Osteoblast (primary cell): ENCODE measurements at regions not wholly inside any gene's neighbourhood (a gene's known extent, or its start where the extent isn't known, plus 50 kb on each side); places are given as distances from the start of the nearest gene placed in this dataset.

Experiments
- DNase-seq: peaks from one replicate; pipeline ENCODE4 v3.0.0; 2011; ENCODE audit warnings: low spot score, mixed read lengths; ENCODE audit not compliant: insufficient read length; ENCODE audit errors: missing footprints
- H2AFZ ChIP-seq: 2 replicates; pipeline ENCODE4 v1.6.0; 2011; ENCODE audit warnings: mild to moderate bottlenecking, low read length
- H3K27ac ChIP-seq: 2 replicates; pipeline ENCODE4 v1.5.1; 2011; ENCODE audit warnings: mild to moderate bottlenecking, low read depth, low read length, moderate library complexity
- H3K27me3 ChIP-seq: 2 replicates; pipeline ENCODE4 v1.6.0; 2012; ENCODE audit warnings: mild to moderate bottlenecking, control low read depth, inconsistent platforms, low read length, moderate library complexity; ENCODE audit not compliant: insufficient read depth
- H3K36me3 ChIP-seq: 2 replicates; pipeline ENCODE4 v1.5.1; 2011; ENCODE audit warnings: mild to moderate bottlenecking, low read length, control low read depth, moderate library complexity; ENCODE audit not compliant: insufficient read depth
- H3K4me1 ChIP-seq: 2 replicates; pipeline ENCODE4 v1.5.1; 2011; ENCODE audit warnings: mild to moderate bottlenecking, low read length, control low read depth, moderate library complexity; ENCODE audit not compliant: insufficient read depth
- H3K4me2 ChIP-seq: 2 replicates; pipeline ENCODE4 v1.6.0; 2011; ENCODE audit warnings: mild to moderate bottlenecking, low read length; ENCODE audit not compliant: insufficient read depth
- H3K4me3 ChIP-seq: fragments of 200-600 bp; sonication (generic); 3 replicates; pipeline ENCODE4 v1.5.1; 2012; ENCODE audit warnings: mild to moderate bottlenecking, low read length, inconsistent platforms; ENCODE audit not compliant: insufficient read depth
- H3K79me2 ChIP-seq: 2 replicates; pipeline ENCODE4 v1.6.0; 2012; ENCODE audit warnings: mild to moderate bottlenecking, low read length, control low read depth, inconsistent platforms; ENCODE audit not compliant: insufficient read depth
- H3K9me3 ChIP-seq: 2 replicates; pipeline ENCODE4 v1.5.1; 2011; ENCODE audit warnings: low read depth, low read length, control low read depth
- H4K20me1 ChIP-seq: 2 replicates; pipeline ENCODE4 v1.6.0; 2012; ENCODE audit warnings: mild to moderate bottlenecking, low read length, control low read depth; ENCODE audit not compliant: insufficient read depth
- CTCF ChIP-seq: IDR thresholded peaks from 2 replicates; pipeline ENCODE4 v1.5.1; 2011; ENCODE audit warnings: mild to moderate bottlenecking, low read depth, low read length, moderate library complexity; ENCODE audit errors: extremely low read depth

DNA sequence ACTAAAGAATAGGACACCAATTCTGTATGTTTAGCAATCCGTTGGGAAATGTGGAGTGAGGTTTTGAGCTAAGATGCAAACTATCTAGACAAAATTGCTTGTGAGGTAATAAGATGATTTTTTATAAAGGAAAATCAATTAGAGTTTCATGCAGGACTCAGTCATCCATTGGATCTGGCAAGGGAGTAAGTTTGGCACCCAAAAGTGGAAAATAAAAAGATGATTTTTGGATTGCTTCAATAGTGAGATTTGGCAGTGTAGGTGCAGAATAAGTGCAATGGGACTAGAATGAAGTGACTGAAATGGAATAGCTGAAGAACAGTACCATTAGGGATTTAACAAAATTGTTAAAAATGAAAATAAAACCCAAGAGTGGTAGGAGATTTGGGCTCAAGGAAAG, 290.5 kb upstream of the EPHA5 start:
- Histone ChIP-seq H2AFZ (no peak overlapping the region), H3K4me3 (no peak overlapping the region), H3K4me2 (no peak overlapping the region), H3K27ac (no peak overlapping the region), H3K79me2 (no peaks in the 10 kb centered on the region), H3K9me3 (no peaks in the 10 kb centered on the region), H3K27me3 (no peaks in the 10 kb centered on the region), H3K36me3 (no peaks in the 10 kb centered on the region), H4K20me1 (no peaks in the 10 kb centered on the region), H3K4me1 (no peaks in the 10 kb centered on the region)
- no peak for TF ChIP-seq CTCF
- DNase-seq: no peak

DNA sequence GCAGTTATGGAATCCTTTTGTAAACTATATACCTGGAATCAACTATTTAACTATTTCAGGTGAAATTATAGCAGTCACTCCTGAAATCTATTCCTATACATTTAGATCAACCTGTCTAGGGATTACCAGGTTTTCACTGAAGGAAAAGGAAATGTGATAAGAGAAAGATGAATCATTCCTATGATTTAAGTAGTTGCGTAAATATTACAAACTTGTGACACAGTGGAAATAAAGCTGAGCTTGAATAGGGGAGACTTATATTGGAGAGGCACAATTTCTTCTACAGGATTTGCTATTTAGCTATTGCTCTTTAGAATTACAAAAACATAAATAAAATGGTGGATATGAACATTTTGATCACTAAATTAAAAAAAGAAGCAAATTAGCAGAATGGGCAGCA, 284.1 kb upstream of the EPHA5 start:
- no peak overlapping the region for H3K4me3 ChIP-seq
- no peak for TF ChIP-seq CTCF
- no peaks in the 10 kb centered on the region for H3K79me2 ChIP-seq
- no peaks in the 10 kb centered on the region for H3K36me3 ChIP-seq
- no peaks in the 10 kb centered on the region for H3K9me3 ChIP-seq
- no peak overlapping the region for H2AFZ ChIP-seq
- no peak for DNase-seq
- H3K27me3 ChIP-seq: no peaks in the 10 kb centered on the region
- no peaks in the 10 kb centered on the region for H4K20me1 ChIP-seq
- H3K27ac ChIP-seq: no peak overlapping the region
- H3K4me1 ChIP-seq: no peaks in the 10 kb centered on the region
- no peak overlapping the region for H3K4me2 ChIP-seq

DNA sequence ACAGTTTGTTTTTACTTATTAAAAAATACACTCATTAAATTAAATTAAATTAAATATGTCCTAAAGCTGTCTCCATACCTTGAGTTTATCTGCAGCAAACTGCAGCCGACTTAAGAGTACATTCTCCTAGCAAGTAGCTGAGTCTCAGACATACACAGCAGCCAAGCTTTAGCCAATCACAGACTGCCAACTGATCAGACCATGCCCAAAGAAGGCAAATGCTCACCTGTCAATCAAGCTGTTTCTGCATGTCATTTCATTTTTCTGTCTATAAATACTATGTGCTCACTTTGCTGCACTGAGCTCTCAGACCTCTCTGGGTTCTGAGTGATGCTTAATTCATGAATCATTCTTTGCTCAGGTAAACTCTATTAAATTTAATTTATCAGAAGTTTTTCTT, 280.9 kb upstream of the EPHA5 start:
- Histone ChIP-seq H3K36me3 (no peaks in the 10 kb centered on the region), H3K27ac (no peak overlapping the region), H3K27me3 (no peaks in the 10 kb centered on the region), H2AFZ (no peak overlapping the region), H3K4me2 (no peak overlapping the region), H4K20me1 (no peaks in the 10 kb centered on the region), H3K4me1 (no peaks in the 10 kb centered on the region), H3K9me3 (no peaks in the 10 kb centered on the region), H3K4me3 (no peak overlapping the region), H3K79me2 (no peaks in the 10 kb centered on the region)
- no peak for DNase-seq
- no peak for TF ChIP-seq CTCF

DNA sequence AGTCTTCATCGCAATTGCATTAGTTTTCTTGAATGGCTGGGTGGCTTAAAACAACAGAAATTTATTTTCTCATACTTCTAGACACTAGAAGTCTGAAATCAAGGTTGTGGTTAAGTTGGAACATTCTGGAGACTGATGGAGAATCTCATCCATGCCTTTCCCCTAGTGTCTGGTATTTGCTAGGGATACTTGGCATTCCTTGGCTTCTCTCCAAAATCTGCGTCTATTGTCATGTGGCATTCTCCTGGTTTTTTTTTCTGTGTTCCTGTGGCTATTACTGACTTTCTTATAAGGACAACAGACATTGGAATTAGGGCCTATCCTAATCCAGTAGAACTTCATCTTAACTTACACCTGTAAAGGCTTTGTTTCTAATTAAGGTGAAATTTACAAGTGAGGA, 272.8 kb upstream of the EPHA5 start:
- H3K4me3 ChIP-seq: no peak overlapping the region
- no peak overlapping the region for H3K27ac ChIP-seq
- DNase-seq: no peak
- H3K27me3 ChIP-seq: no peaks in the 10 kb centered on the region
- H4K20me1 ChIP-seq: no peaks in the 10 kb centered on the region
- no peaks in the 10 kb centered on the region for H3K79me2 ChIP-seq
- H3K4me2 ChIP-seq: no peak overlapping the region
- H3K9me3 ChIP-seq: no peaks in the 10 kb centered on the region
- no peaks in the 10 kb centered on the region for H3K4me1 ChIP-seq
- TF ChIP-seq CTCF: no peak
- H3K36me3 ChIP-seq: no peaks in the 10 kb centered on the region
- no peak overlapping the region for H2AFZ ChIP-seq
